ENCODE measurements at regions not wholly inside any gene's neighbourhood (a gene's known extent, or its start where the extent isn't known, plus 50 kb on each side); places are given as distances from the start of the nearest gene placed in this dataset.

- TF ChIP-seq ZBTB7A (IDR thresholded peaks at IDR 0.05; ENCODE audit: low read depth): no peak
- TF ChIP-seq YY1 (IDR thresholded peaks at IDR 0.05; ENCODE audit: low read depth): no peak
- TF ChIP-seq, protein P1, sequence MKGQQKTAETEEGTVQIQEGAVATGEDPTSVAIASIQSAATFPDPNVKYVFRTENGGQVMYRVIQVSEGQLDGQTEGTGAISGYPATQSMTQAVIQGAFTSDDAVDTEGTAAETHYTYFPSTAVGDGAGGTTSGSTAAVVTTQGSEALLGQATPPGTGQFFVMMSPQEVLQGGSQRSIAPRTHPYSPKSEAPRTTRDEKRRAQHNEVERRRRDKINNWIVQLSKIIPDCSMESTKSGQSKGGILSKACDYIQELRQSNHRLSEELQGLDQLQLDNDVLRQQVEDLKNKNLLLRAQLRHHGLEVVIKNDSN (IDR thresholded peaks at IDR 0.05): no peak
- no peak for TF ChIP-seq TCF12 (IDR thresholded peaks at IDR 0.05; ENCODE audit: low read depth)
- no peak for TF ChIP-seq TEAD4 (IDR thresholded peaks at IDR 0.05)
- TF ChIP-seq, protein P2, sequence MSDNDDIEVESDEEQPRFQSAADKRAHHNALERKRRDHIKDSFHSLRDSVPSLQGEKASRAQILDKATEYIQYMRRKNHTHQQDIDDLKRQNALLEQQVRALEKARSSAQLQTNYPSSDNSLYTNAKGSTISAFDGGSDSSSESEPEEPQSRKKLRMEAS (IDR thresholded peaks at IDR 0.05): no peak
Measured at GRCh38 chr2:120560330-120560729, 175.3 kb upstream of the GLI2 start.

- TF ChIP-seq EP300 (IDR thresholded peaks at IDR 0.05; ENCODE audit: borderline replicate concordance): no peak
- TF ChIP-seq NFIC (IDR thresholded peaks at IDR 0.05): no peak
- TF ChIP-seq ZBTB7A (IDR thresholded peaks at IDR 0.05; ENCODE audit: low read depth): no peak
- no peak for TF ChIP-seq EGR1 (IDR thresholded peaks at IDR 0.05)
- TF ChIP-seq RAD21 (IDR thresholded peaks at IDR 0.05; ENCODE audit: low read depth): no peak
- TF ChIP-seq CEBPB (IDR thresholded peaks at IDR 0.05): no peak
- no peak for TF ChIP-seq REST (IDR thresholded peaks at IDR 0.05; ENCODE audit: low read depth)
- TF ChIP-seq TEAD4 (IDR thresholded peaks at IDR 0.05): no peak
- TF ChIP-seq, protein P1 (IDR thresholded peaks at IDR 0.05): no peak
- TF ChIP-seq TCF12 (IDR thresholded peaks at IDR 0.05; ENCODE audit: low read depth): no peak
- TF ChIP-seq FOXM1 (IDR thresholded peaks at IDR 0.05; ENCODE audit: borderline replicate concordance, low read depth): no peak
- TF ChIP-seq YY1 (IDR thresholded peaks at IDR 0.05; ENCODE audit: low read depth): no peak
- no peak for TF ChIP-seq TAF1 (IDR thresholded peaks at IDR 0.05; ENCODE audit: low read depth)
- TF ChIP-seq, protein P2 (IDR thresholded peaks at IDR 0.05): no peak
- TF ChIP-seq CREB1 (IDR thresholded peaks at IDR 0.05; ENCODE audit: low read depth): no peak
Measured at GRCh38 chr2:120561379-120562035, 174.2 kb upstream of the GLI2 start.

- TF ChIP-seq, protein P1 (IDR thresholded peaks at IDR 0.05): no peak
- TF ChIP-seq CEBPB (IDR thresholded peaks at IDR 0.05) (no peak), YY1 (IDR thresholded peaks at IDR 0.05; ENCODE audit: low read depth) (no peak), FOXM1 (IDR thresholded peaks at IDR 0.05; ENCODE audit: borderline replicate concordance, low read depth) (no peak), TEAD4 (IDR thresholded peaks at IDR 0.05) (no peak), REST (IDR thresholded peaks at IDR 0.05; ENCODE audit: low read depth) (no peak)
Measured at GRCh38 chr2:120562218-120563005, 173.3 kb upstream of the GLI2 start.

DNA sequence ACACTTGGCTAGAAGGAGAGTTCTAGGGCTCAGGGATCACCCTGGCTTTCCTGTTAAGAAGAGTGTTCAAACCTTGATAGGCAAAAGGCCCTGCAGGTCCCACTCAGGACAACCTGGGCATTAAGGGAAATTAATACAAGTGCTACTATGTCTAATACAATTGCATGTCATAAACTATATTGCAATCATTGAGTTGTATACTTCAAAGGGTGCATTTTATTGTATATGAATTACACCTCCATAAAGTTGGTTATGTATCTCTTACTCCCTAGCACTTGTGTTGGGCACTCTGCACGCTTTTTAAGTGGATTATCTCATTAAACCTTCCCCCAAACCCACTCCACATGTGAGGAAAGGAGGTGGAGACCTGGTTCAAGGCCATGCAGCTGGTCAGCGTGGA lies 172.1 kb upstream of the GLI2 start:
- no peak for TF ChIP-seq ZBTB7A (IDR thresholded peaks at IDR 0.05; ENCODE audit: low read depth)
- TF ChIP-seq NFIC (IDR thresholded peaks at IDR 0.05): no peak
- TF ChIP-seq RAD21 (IDR thresholded peaks at IDR 0.05; ENCODE audit: low read depth): no peak
- TF ChIP-seq EGR1 (IDR thresholded peaks at IDR 0.05): no peak
- TF ChIP-seq FOXM1 (IDR thresholded peaks at IDR 0.05; ENCODE audit: borderline replicate concordance, low read depth): no peak
- TF ChIP-seq YY1 (IDR thresholded peaks at IDR 0.05; ENCODE audit: low read depth): no peak
- TF ChIP-seq TAF1 (IDR thresholded peaks at IDR 0.05; ENCODE audit: low read depth): no peak
- no peak for TF ChIP-seq TEAD4 (IDR thresholded peaks at IDR 0.05)
- TF ChIP-seq, protein P2 (IDR thresholded peaks at IDR 0.05): no peak
- TF ChIP-seq CREB1 (IDR thresholded peaks at IDR 0.05; ENCODE audit: low read depth): no peak
- TF ChIP-seq CEBPB (IDR thresholded peaks at IDR 0.05): no peak
- TF ChIP-seq EP300 (IDR thresholded peaks at IDR 0.05; ENCODE audit: borderline replicate concordance): no peak
- TF ChIP-seq REST (IDR thresholded peaks at IDR 0.05; ENCODE audit: low read depth): no peak
- no peak for TF ChIP-seq TCF12 (IDR thresholded peaks at IDR 0.05; ENCODE audit: low read depth)
- TF ChIP-seq, protein P1 (IDR thresholded peaks at IDR 0.05): no peak
